K562 (cell line): ENCODE measurements at regions not wholly inside any gene's neighbourhood (a gene's known extent, or its start where the extent isn't known, plus 50 kb on each side); places are given as distances from the start of the nearest gene placed in this dataset.
"Not testable (repeated sequence)": the region's sequence is repeated elsewhere in the genome, so short reads cannot be mapped to it uniquely, and the experiment has no call there.

Experiments
- BHLHE40 ChIP-seq: IDR thresholded peaks from 2 replicates; pipeline ENCODE4 v1.6.1; 2011; ENCODE audit warnings: low read length, improper control_type of control experiment
- CSDE1 ChIP-seq, 2 experiments: fragments of 450-650 bp; IDR thresholded peaks; 2 replicates each; pipeline ENCODE4 v1.6.1; 2016; ENCODE audit warnings: mild to moderate bottlenecking in 1 of 2
- CTCF ChIP-seq, 3 experiments: IDR thresholded peaks in 2 of 3; conservative IDR thresholded peaks in 1 of 3; 2 replicates each; pipeline ENCODE4 v1.5.1; 2011 to 2012; ENCODE audit warnings: low read length in 3 of 3, mild to moderate bottlenecking in 3 of 3, control low read depth in 2 of 3, improper control_type of control experiment in 1 of 3, inconsistent platforms in 1 of 3, low read depth in 1 of 3, mixed read lengths in 1 of 3, moderate library complexity in 1 of 3; ENCODE audit not compliant: insufficient read depth in 2 of 3
- ELF4 ChIP-seq: fragments of 450-650 bp; formaldehyde crosslinking; IDR thresholded peaks from 2 replicates; pipeline ENCODE4 v1.4.0; 2022; ENCODE audit warnings: missing genetic modification characterization
- EZH2 ChIP-seq: IDR thresholded peaks from 2 replicates; pipeline ENCODE4 v1.6.1; 2012; ENCODE audit warnings: low read depth, mild to moderate bottlenecking, inconsistent platforms, low read length, borderline replicate concordance
- LEF1 ChIP-seq: fragments of 450-650 bp; IDR thresholded peaks from 2 replicates; pipeline ENCODE4 v1.6.1; 2016; ENCODE audit warnings: mild to moderate bottlenecking
- POLR2A ChIP-seq: fragments of 450-650 bp; conservative IDR thresholded peaks from 2 replicates; pipeline ENCODE4 v1.6.1; 2016
- ZNF12 ChIP-seq: sonication (generic); formaldehyde crosslinking; IDR thresholded peaks from 2 replicates; pipeline ENCODE4 v1.4.0; 2020; ENCODE audit warnings: mild to moderate bottlenecking, missing genetic modification reagents
- ZNF23 ChIP-seq: fragments of 250-450 bp; sonication (Bioruptor Pico); IDR thresholded peaks from 2 replicates; pipeline ENCODE4 v1.4.0; 2020; ENCODE audit warnings: mild to moderate bottlenecking
- ZNF274 ChIP-seq: IDR thresholded peaks from 2 replicates; pipeline ENCODE4 v1.6.1; 2011; ENCODE audit warnings: low read depth, mild to moderate bottlenecking, low read length, moderate library complexity, borderline replicate concordance
- ZNF699 ChIP-seq: fragments of 250-450 bp; sonication (Bioruptor Pico); IDR thresholded peaks from 2 replicates; pipeline ENCODE4 v1.8.0; 2021; ENCODE audit warnings: mild to moderate bottlenecking, moderate library complexity; ENCODE audit not compliant: insufficient replicate concordance
- ZSCAN29 ChIP-seq: fragments of 450-650 bp; IDR thresholded peaks from 2 replicates; pipeline ENCODE4 v1.6.1; 2017
- TF ChIP-seq, protein P1 (sequence below), 2 experiments: fragments of 200-800 bp in 1 of 2; sonication (Bioruptor generic) in 1 of 2; sonication (generic) in 1 of 2; formaldehyde crosslinking in 1 of 2; IDR thresholded peaks in 1 of 2; conservative IDR thresholded peaks in 1 of 2; 2 replicates each; pipeline versions ENCODE4 v1.5.0 to v1.6.1; 2016 to 2020; ENCODE audit warnings: missing compliant biosample characterization in 1 of 2, missing genetic modification characterization in 1 of 2, missing genetic modification reagents in 1 of 2
- TF ChIP-seq, protein P2 (sequence below): fragments of 250-450 bp; sonication (Bioruptor Pico); IDR thresholded peaks from 2 replicates; pipeline ENCODE4 v1.5.0; 2021

GRCh38 chr4:9704126-9704525 is 77.3 kb upstream of the DRD5 start:
- TF ChIP-seq EZH2; ZNF12 (CRISPR knock-in tag); LEF1; ZSCAN29; ZNF274; ELF4; CSDE1 (IDR thresholded peaks at IDR 0.05); BHLHE40; POLR2A; ZNF23; CTCF (IDR thresholded peaks at IDR 0.05 in 2 of 3, conservative IDR thresholded peaks at IDR 0.05 in 1 of 3; ENCODE audit: insufficient read depth in 2 of 3, low read depth in 1 of 3, low read length in 3 of 3); ZNF699: not testable (repeated sequence)
- TF ChIP-seq, protein P1, sequence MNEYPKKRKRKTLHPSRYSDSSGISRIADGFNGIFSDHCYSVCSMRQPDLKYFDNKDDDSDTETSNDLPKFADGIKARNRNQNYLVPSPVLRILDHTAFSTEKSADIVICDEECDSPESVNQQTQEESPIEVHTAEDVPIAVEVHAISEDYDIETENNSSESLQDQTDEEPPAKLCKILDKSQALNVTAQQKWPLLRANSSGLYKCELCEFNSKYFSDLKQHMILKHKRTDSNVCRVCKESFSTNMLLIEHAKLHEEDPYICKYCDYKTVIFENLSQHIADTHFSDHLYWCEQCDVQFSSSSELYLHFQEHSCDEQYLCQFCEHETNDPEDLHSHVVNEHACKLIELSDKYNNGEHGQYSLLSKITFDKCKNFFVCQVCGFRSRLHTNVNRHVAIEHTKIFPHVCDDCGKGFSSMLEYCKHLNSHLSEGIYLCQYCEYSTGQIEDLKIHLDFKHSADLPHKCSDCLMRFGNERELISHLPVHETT (CRISPR knock-in tag; conservative IDR thresholded peaks at IDR 0.05 in 1 of 2, IDR thresholded peaks at IDR 0.05 in 1 of 2) = not testable (repeated sequence)
- TF ChIP-seq, protein P2, sequence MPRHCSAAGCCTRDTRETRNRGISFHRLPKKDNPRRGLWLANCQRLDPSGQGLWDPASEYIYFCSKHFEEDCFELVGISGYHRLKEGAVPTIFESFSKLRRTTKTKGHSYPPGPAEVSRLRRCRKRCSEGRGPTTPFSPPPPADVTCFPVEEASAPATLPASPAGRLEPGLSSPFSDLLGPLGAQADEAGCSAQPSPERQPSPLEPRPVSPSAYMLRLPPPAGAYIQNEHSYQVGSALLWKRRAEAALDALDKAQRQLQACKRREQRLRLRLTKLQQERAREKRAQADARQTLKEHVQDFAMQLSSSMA (CRISPR knock-in tag) = not testable (repeated sequence)
